22Rv1 (cell line): ENCODE measurements at regions not wholly inside any gene's neighbourhood (a gene's known extent, or its start where the extent isn't known, plus 50 kb on each side); places are given as distances from the start of the nearest gene placed in this dataset.

ENCODE experiments used
- CTCF ChIP-seq: fragments of 450-650 bp; IDR thresholded peaks from 2 replicates; pipeline ENCODE4 v1.5.1; 2017; ENCODE audit warnings: mild to moderate bottlenecking
- ZFX ChIP-seq: fragments of 450-650 bp; IDR thresholded peaks from 2 replicates; pipeline ENCODE4 v1.6.1; 2017; ENCODE audit warnings: antibody characterized with exemption, borderline replicate concordance

- TF ChIP-seq CTCF (peak; percentile 40), ZFX (no peak)
Observed at GRCh38 chr7:17646253-17646956, 293.9 kb downstream of the SNX13 start.
